Caki2 (cell line): ENCODE measurements at regions not wholly inside any gene's neighbourhood (a gene's known extent, or its start where the extent isn't known, plus 50 kb on each side); places are given as distances from the start of the nearest gene placed in this dataset.

Experiments
- DNase-seq: peaks from one replicate; pipeline ENCODE4 v3.0.0-alpha.2; 2015; ENCODE audit warnings: low read depth
- in situ Hi-C: cut with HindIII; loops from 2 replicates; pipeline ENCODE4 v1.10.0; 2016; ENCODE audit warnings: low sequenced_read_pairs, low pct_unique_long_range_greater_than_20kb, mixed read lengths

GRCh38 chr5:74275171-74275992 is 365.1 kb downstream of the ENC1 start:
- DNase-seq, result no peak
- in situ Hi-C loops, result no loop called here

- DNase-seq, result no peak
- in situ Hi-C loops, result no loop called here
Measured at GRCh38 chr5:74274326-74274725, 366.2 kb downstream of the ENC1 start.

- in situ Hi-C loops, result no loop called here
- peak; percentile 21 for DNase-seq
Measured at GRCh38 chr5:74272831-74273451, 367.6 kb downstream of the ENC1 start.

- in situ Hi-C loops, result no loop called here
- peak; percentile 92 for DNase-seq
Measured at GRCh38 chr5:74272024-74272775, 368.3 kb downstream of the ENC1 start.

- in situ Hi-C loops, result no loop called here
Measured at GRCh38 chr5:74268297-74268696, 372.2 kb downstream of the ENC1 start.

GRCh38 chr5:74266836-74267235 is 373.7 kb downstream of the ENC1 start:
- in situ Hi-C loops, result no loop called here
- no peak for DNase-seq

More at GRCh38 chr5:74268297-74268696, 372.2 kb downstream of the ENC1 start:
- DNase-seq, result no peak

- no peak for DNase-seq
- in situ Hi-C loops, result no loop called here
Measured at GRCh38 chr5:74266132-74266531, 374.4 kb downstream of the ENC1 start.

- DNase-seq, result no peak
- in situ Hi-C loops, result no loop called here
Measured at GRCh38 chr5:74262544-74263207, 377.9 kb downstream of the ENC1 start.

GRCh38 chr5:74261866-74262265 is 378.7 kb downstream of the ENC1 start:
- no peak for DNase-seq
- in situ Hi-C loops, result no loop called here

- in situ Hi-C loops, result no loop called here
- DNase-seq, result no peak
Measured at GRCh38 chr5:74261421-74261820, 379.1 kb downstream of the ENC1 start.

GRCh38 chr5:74259572-74259971 is 381.0 kb downstream of the ENC1 start:
- in situ Hi-C loops, result no loop called here
- DNase-seq, result no peak

GRCh38 chr5:74258314-74258665 is 382.2 kb downstream of the ENC1 start:
- no peak for DNase-seq
- in situ Hi-C loops, result no loop called here

- no peak for DNase-seq
Measured at GRCh38 chr5:74257645-74258313, 382.7 kb downstream of the ENC1 start.

GRCh38 chr5:74257060-74257527 is 383.4 kb downstream of the ENC1 start:
- in situ Hi-C loops, result no loop called here
- no peak for DNase-seq

More at GRCh38 chr5:74257645-74258313, 382.7 kb downstream of the ENC1 start:
- in situ Hi-C loops, result no loop called here

GRCh38 chr5:74255692-74256392 is 384.7 kb downstream of the ENC1 start:
- no peak for DNase-seq
- in situ Hi-C loops, result no loop called here

GRCh38 chr5:74254257-74254656 is 386.3 kb downstream of the ENC1 start:
- in situ Hi-C loops, result no loop called here
- DNase-seq, result no peak

GRCh38 chr5:74252044-74252443 is 388.5 kb downstream of the ENC1 start:
- DNase-seq, result no peak
- in situ Hi-C loops, result no loop called here
